Ammon's horn (tissue), 1 donor: ENCODE measurements at regions not wholly inside any gene's neighbourhood (a gene's known extent, or its start where the extent isn't known, plus 50 kb on each side); places are given as distances from the start of the nearest gene placed in this dataset.
A peak's percentile ranks its signal among the peaks of the same experiment; 100 is the strongest.

Experiments
- DNase-seq: peaks from one replicate; pipeline ENCODE4 v3.0.0-alpha.2; 2016; ENCODE audit warnings: low spot score

DNA sequence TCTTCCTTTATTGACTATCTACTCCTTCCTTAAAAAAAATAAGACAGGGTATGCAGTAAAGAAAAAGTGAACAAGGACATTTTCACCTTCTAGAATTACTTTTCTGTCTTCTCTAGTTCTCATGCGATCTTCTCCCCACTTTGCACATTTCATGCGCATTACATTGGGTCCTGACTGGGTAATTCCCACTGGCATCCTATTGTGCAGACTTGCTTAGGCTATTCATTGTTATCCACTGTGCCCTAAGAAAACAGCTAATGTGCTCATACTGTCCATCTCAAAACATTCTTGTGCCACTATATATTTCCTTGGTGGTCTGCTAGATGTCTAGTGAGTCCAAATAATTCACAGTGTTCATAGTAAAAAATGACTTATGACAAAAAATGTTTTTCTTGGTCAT lies 447.4 kb upstream of the ROBO1 start:
- no peak for DNase-seq

DNA sequence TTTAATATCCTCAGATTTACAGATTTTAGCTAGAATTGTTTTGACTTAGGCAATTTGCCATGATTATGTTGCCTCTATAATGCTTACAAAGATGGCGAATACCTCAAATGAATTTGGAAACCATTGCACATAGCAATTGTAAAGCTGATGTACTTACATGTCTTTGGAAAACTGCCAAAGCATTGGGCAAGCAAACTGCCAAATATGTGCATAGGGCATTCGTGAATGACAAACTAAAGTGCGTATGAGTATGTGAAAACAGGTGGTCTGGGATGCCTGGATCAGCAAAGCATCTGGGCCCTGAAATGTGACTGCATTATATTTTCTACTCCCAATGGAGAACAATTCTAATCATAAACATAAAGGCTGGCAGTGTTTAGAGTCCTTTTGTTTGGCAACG lies 445.3 kb upstream of the ROBO1 start:
- DNase-seq: no peak

DNA sequence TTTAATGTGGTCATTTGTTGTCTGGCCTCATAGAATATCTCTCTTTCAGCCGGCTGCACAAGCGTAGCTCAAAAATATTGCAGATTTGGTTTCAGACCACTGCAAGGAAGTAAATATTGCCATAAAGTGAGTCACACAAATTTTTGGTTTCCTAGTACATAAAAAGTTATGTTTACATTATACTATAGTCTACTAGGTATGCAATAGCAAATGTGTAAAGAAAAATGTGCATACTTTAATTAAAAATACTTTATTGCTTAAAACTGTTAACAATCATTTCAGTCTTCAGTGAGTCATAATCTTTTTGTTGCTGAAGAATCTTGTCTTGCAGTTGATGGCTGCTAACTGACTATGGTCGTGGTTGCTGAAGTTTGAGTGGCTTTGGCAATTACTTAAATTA lies 425.1 kb upstream of the ROBO1 start:
- DNase-seq: no peak

DNA sequence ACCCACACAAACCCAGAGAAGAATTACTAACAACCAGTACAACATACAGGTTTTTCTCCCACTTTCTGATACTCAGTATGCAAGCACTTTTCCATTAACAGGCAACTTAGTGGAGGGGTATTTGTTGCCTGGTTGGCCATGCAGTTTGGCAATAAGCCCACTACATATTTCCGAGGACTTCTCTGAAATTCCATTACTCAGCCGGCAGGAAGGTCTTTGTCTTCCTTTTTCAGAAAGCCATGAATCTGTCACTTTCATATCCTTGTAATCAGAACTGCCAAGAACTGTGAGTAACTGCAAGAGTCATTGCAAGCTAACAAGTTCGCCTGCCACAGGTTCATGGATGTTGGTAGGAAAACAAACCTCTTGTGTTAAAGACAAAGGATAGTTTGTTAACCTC lies 422.3 kb upstream of the ROBO1 start:
- peak; percentile 17 for DNase-seq

DNA sequence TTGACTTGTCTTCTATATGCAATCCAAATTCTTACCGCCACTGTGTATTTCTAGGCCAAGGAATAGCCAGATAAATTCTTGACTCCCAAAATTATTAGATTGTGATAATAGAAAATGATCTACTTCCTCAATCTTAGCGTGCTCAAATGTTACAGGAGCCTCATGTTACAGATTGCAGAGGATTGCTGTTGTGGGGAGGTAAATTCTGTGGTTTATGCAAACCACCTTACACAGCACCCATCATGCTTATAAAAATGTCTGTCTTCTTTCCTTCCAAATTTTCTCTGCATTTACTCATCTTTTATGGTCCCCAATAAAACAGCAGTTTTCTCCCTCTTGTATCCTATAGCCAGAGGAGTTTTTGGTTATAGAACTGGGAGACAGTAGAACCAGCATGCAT lies 420.2 kb upstream of the ROBO1 start:
- no peak for DNase-seq

DNA sequence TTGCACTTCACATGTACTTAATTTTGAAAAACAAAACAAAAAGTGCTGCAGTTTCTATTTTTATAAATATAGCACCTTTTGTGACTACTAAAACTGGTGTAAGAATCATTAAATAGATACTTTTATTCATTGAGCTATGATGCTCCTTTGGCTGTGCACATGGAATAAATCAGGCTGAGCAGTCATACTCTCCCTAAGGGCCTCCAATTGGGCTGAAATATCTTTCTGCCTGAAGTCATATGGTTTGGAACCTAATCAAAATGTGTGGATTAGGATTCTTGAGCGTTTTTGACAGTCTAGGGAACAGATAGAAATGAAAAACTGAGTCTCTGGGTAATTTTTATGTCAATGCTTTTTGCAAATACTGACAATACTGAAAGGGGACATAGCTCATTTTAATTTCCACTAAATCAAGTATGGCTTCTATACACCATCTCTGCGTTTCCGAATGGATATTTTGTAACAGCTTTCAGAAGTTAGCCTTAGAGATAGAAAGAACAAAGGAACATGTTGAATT lies 392.2 kb upstream of the ROBO1 start:
- no peak for DNase-seq

DNA sequence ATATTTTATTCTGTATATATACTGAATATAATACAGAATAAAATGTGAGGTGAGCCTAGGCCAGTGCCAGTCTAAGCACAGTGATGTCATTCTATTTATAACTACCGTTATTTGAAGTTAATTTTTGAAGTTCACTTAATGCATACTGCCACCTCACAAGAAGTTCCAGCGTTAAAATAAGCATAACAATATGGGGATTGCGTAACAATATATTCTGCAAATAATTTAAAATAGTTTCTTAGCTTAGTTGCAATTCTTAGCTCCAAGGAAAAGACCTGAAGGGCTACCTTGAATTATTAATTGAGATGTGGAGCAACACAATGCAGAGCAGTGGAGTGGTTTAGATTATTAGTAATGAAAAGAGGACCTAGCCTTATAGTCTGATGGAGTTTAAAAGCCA lies 390.5 kb upstream of the ROBO1 start:
- no peak for DNase-seq

DNA sequence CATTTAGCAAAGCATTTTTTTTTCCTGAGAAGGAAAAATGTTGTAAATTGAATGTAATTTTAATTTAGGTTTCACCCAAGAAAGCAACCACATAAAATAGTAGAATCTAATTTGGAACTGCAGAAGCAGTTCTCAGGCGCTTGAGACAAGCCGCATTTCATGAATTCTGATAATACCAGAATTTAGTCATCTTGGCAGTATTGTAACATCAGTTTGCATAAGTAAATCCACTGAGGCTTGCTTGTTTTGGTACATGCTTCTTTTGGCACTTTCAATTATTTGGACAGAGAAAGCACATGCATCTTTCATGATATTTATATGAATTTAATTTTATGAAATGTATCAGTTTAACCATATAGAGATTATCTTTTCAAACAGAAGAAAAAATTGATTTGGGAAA lies 389.7 kb upstream of the ROBO1 start:
- no peak for DNase-seq

DNA sequence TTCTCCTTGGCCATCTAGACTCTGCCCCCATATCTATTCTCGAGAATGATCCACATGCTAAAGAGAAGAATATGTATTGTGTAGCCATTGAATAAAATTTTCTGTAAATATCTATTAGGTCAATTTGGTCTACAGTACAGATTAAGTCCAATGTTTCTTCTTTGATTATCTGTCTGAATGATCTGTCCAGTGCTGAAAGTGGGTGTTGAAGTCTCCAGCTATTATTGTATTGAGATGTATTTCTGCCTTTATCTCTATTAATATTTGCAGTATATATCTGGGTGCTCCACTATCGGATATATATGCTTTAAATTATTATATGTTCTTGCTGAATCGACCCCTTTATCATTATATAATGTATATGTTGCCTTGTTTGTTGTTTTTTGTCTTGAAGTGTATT lies 384.9 kb upstream of the ROBO1 start:
- no peak for DNase-seq

DNA sequence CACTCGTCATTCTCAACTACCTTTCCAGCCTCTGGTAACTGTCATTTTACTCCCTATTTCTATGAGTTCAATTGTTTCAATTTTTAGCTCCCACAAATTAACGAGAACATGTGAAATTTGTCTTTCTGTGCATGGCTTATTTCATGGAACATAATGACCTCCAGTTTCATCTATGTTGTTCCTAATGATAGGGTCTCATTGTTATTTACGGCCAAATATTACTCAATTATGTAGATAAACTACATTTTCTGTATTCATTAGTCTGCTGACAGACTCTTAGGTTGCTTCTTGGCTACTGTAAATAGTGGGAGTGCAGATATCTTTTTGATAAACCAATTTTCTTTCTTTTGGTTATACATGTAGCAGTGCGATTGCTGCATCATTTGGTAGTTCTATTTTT lies 374.9 kb upstream of the ROBO1 start:
- no peak for DNase-seq

DNA sequence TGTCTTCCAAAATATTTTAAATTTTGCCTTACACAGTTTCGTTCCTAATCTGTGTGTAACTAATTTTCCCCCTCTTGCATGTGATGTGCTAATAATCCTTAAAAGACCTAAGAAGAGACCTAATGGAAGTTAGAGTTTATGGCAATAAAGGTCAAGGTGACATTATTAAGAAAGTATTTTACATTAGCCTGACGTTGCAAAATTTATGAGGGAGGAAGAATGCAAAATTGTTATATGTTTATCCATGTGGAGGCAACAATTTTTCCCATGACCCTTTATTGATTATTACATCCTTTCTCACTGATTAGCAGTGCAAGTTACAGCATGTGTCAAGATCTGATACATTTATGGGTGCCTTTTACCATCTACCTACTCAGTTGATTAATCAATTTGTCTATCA lies 373.8 kb upstream of the ROBO1 start:
- DNase-seq: no peak

DNA sequence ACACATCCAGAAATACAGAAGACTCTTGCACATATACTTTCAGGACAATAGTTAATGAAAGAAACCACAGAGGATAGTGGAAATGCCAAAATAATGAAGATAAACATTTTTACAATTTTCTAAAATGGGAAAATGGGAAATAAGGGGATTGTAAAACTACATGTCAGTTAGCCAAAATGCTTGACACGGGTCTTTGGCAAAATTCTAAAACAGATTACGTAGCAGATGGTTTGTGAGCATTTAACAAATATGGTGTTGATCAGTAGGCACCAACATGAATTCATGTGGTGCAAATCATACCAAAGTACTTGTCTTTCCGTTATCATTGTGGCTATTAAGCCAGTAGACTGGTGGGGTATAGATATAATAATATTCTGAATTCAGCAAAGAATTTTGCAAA lies 348.5 kb upstream of the ROBO1 start:
- no peak for DNase-seq

DNA sequence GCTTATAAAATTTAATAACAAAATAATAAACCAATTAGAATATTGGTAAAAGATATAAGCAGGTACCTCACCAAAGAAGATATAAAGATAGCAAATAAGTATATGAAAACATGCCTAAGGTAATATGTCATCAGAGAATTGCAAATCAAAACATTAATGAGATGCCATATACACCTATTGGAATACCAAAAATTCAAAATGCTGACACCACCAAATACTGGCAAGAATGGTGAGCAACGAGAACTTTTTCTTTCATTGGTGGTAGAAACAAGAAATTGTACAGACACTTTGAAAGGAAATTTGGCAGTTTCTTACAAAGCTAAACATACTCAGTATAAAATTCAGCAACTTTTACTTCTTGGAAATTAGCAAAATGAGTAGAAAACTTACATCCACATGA lies 346.9 kb upstream of the ROBO1 start:
- no peak for DNase-seq

DNA sequence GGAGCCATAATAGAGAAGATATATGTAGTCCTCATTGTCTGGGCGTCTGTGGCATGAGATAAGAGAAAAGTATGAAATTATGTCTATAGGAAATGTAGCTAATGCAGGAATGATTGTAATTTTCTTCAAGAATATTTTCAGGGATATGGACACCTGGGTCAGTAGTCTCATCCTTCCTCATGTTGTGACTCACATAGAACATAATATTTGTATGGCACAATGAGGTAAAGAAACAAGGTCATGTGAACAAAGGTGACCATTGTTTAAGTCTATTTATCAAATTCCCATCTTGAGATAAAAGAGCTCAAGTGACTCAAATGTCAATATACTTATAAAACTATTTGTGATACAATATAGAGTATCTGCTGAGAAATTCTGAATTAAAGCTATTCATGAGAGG lies 345.5 kb upstream of the ROBO1 start:
- no peak for DNase-seq

DNA sequence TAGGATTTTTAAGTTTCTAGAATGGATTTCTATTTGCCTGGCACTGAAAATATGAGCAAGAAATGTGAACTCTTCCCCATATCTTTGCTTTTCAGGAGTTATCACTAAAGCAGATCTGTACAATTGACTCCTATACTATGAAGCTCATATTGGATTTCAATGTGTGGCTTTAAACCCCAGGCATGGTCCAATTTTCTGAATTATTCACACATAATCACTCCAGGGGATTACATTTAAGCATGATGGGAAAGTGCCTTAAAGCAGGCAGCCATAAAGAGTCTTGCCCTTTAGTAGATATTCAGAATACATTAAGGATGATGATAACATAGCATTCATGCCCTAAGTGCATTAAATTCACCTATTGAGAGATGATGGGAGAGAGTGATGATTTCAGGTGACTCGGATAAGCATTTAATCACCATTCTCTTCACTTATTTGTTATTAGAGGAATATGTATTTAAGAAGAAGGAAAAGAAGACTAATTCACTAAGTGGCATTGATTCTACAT lies 331.8 kb upstream of the ROBO1 start:
- no peak for DNase-seq

DNA sequence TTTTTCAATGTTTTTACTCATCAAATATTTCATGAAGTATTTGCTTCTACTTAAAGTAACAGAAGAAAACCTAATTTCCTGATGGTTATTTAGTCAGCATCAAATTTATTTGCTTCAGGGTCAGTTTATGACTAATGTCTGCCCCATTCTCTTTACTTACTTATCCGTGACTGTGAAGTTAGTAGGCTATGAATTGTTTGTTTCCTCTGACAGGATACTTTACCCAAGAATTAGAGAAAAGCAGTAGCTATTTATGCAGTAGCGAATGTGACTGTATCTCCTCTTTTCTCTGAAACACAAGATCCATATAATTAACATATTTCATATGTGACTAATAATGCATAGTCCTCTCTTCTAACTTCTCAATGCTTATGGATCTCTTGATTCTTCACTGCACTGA lies 329.9 kb upstream of the ROBO1 start:
- no peak for DNase-seq

DNA sequence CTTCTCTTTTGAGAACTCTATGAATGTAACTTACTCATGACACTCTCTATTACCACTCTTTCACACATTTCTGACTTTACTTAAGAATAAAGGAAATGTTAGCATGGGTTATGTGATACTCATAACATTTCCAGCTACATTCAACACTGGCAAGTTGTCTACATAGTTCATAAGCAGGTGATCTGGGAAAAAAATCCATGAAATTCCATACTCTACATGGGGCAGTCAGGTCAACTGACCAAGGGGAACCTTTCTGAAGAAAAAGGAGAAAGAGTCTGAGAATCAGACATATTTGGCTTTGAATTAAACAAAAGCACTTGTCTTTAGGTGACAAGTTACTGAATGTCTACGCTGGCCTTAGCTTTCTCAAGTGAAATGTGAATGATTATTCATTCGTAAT lies 329.1 kb upstream of the ROBO1 start:
- no peak for DNase-seq

DNA sequence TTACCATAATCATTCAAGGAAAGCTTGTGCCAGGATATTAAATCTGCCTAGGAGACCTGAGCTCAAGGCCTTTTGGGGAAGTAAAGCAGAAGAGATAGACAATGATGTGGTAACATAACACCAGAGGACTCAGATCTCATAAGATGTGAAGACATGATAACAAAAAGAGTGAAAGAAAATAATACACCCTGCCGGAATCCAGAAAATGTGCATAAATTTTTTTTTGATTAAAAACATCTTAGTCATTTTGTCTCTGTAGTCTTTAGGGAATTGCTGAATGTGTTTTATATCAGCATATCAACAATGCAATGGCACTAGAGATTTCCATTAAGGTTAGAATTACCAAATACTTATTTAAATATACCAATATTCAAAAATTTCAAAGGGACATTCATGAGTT lies 326.8 kb upstream of the ROBO1 start:
- no peak for DNase-seq

DNA sequence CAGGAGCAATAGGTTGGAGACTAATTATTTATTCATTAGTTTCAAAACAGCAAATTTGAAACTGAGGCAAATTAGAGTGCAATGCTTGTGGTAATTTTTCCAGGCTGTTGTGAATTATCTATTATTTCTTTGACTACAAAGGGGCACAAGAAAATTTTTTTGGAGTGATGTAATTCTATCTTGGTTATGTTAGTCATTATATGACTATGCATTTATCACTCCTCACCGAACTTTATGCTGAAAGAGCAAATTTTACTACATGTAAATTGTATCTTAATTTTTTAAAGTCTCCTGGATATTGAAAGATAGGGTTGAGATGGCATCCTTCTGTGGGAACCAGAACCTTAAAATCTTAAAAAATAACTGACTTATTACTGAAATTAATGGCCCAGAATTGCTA lies 320.0 kb upstream of the ROBO1 start:
- no peak for DNase-seq

DNA sequence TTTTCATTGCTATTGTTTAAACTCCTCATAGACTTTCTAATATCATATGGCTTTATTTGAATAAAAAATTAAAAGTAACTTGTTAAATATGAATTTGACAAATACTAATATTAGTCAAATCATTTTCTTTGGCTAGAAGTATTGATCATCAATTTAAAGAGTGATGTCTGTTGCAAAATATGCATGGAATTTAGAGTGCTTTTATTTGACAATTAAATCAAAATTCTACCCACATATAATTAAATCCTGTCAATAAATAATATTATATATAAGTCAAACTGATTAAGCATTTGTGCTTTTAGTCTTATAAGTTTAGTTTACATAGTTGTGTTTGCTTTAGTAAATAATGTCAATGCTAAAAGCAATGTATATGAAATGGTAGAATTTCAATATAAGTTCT lies 318.6 kb upstream of the ROBO1 start:
- no peak for DNase-seq

DNA sequence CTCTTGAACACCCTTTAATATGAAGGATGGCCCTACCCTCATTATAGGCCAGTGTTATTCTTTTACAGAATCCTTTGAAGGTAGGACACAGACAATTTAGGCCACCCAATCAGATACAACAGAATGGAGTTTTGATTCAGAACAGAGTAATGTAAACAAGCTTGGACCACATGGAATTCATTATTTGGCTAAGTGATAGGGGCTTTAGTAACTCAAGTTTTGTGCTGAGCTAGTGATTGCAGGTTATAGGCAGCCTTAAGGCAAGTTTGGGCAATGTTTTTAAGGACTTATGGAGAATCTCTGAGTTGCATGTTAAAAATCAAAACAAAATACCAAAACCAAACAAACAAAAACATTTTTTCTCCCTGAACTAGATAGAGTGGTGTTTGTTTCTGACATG lies 312.1 kb upstream of the ROBO1 start:
- DNase-seq: no peak

DNA sequence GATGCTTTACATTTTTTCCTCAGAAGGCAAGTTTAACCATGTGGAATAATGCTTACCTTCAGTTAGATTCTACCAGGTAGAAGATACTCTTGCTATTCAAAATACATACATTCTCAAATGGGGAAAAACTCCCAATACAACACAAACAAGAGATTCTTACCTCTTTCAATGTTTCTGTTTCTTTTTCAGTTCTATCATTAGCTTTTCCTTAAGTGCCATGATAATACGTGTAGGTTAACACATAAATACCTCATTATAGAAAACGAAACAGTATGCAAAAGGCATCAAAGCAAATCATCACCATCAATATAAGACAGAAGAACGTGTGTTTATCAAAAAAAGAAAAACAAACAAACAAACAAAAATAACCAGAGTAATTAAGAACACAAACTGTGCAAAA lies 300.7 kb upstream of the ROBO1 start:
- no peak for DNase-seq

DNA sequence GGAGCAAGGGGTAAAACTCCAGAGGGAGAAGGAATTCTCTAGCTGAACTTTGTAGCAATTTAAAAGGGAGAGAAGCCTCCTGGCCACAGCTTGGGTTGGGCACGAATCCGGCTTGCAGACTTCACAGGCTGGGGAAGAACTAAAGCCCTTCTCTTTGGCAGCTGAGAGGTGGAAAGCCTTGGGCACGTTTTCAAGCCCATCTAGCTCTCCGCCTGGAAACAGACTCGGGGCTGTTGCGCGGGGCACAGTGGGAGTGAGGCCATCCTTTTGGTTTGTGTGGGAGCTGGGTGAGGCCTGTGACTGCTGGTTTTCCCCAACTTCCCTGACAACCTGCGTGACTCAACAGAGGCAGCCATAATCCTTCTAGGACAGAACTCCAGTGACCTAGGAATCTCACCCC lies 295.7 kb upstream of the ROBO1 start:
- DNase-seq: no peak

DNA sequence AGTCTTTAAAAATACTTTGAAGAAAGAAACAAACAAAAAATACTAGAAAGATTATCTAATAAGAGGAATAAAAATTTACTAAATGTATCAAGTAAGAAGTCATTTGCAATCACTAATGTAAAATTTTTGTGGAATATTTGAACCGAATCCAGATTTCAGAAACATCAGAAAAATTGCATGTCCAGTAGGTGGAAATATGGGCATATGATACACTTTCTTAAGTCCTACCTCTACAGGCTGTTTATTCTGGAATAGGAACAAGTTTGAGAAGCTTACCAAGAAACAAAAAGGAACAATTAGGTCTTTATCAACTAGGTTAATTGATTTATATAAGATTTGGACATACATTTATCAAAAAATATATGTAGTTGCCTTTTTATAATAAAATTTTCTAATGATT lies 292.9 kb upstream of the ROBO1 start:
- DNase-seq: no peak

DNA sequence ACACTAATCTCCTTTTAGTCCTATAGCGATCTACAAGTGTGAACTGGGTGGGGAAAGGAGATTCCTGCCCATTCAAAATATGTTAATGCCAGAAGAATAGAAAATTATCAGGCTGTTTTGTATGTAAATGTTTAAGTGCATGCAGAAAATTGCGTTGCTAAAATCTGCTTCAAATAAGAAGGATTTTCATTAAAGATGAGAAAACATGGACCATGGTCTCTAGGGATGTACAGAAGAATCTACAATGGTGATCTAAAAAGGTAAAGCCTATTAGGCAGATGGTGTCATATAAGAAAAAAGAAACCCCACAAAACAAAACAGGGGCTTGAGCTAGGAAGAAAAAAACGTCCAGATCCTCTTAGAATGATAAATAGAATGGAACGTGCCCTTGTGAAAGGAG lies 287.5 kb upstream of the ROBO1 start:
- DNase-seq: no peak
